DND-41 (cell line): ENCODE measurements at regions not wholly inside any gene's neighbourhood (a gene's known extent, or its start where the extent isn't known, plus 50 kb on each side); places are given as distances from the start of the nearest gene placed in this dataset.
"Not testable (repeated sequence)": the region's sequence is repeated elsewhere in the genome, so short reads cannot be mapped to it uniquely, and the experiment has no call there.

Experiments
- ATAC-seq: fragments of 200-7000 bp; cut with Tn5 transposase; 3 replicates; pipeline ENCODE4 v1.9.1; 2021; ENCODE audit warnings: low read depth; ENCODE audit not compliant: insufficient read depth
- DNase-seq: peaks from one replicate; pipeline ENCODE4 v3.0.0-alpha.2; 2020
- H2AFZ ChIP-seq: 2 replicates; pipeline ENCODE4 v1.6.0; 2012; ENCODE audit warnings: low read depth, low read length
- H3K27ac ChIP-seq: 2 replicates; pipeline ENCODE4 v1.5.1; 2012; ENCODE audit warnings: low read length, inconsistent platforms
- H3K27me3 ChIP-seq: fragments of 200-600 bp; sonication (generic); 2 replicates; pipeline ENCODE4 v1.6.0; 2012; ENCODE audit warnings: low read length, mild to moderate bottlenecking, inconsistent platforms; ENCODE audit not compliant: insufficient read depth, poor library complexity
- H3K36me3 ChIP-seq: 2 replicates; pipeline ENCODE4 v1.5.1; 2012; ENCODE audit warnings: low read length, inconsistent platforms; ENCODE audit not compliant: insufficient read depth
- H3K4me1 ChIP-seq: 2 replicates; pipeline ENCODE4 v1.5.1; 2012; ENCODE audit warnings: mild to moderate bottlenecking, low read length; ENCODE audit not compliant: insufficient read depth
- H3K4me2 ChIP-seq: 2 replicates; pipeline ENCODE4 v1.6.0; 2012; ENCODE audit warnings: mild to moderate bottlenecking, moderate library complexity, low read length, inconsistent platforms; ENCODE audit not compliant: insufficient read depth
- H3K4me3 ChIP-seq, 2 experiments: fragments of 200-600 bp in 1 of 2; shearing (Covaris generic) in 1 of 2; 2 replicates each; pipeline ENCODE4 v1.5.1; 2012 to 2016; ENCODE audit warnings: inconsistent platforms in 2 of 2, low read length in 2 of 2, mild to moderate bottlenecking in 2 of 2, low read depth in 1 of 2, moderate library complexity in 1 of 2
- H3K79me2 ChIP-seq: 2 replicates; pipeline ENCODE4 v1.6.0; 2012; ENCODE audit warnings: low read length, inconsistent platforms; ENCODE audit not compliant: insufficient read depth
- H3K9ac ChIP-seq: 2 replicates; pipeline ENCODE4 v1.6.0; 2012; ENCODE audit warnings: low read depth, mild to moderate bottlenecking, inconsistent platforms, low read length, moderate library complexity
- H3K9me3 ChIP-seq: 2 replicates; pipeline ENCODE4 v1.5.1; 2012; ENCODE audit warnings: low read length, moderate library complexity, mild to moderate bottlenecking, inconsistent platforms; ENCODE audit not compliant: insufficient read depth, severe bottlenecking
- H4K20me1 ChIP-seq: 2 replicates; pipeline ENCODE4 v1.6.0; 2012; ENCODE audit warnings: low read length; ENCODE audit not compliant: insufficient read depth
- CTCF ChIP-seq: IDR thresholded peaks from 2 replicates; pipeline ENCODE4 v1.5.1; 2012; ENCODE audit warnings: borderline replicate concordance, low read length, moderate library complexity, mild to moderate bottlenecking; ENCODE audit not compliant: poor library complexity, severe bottlenecking; ENCODE audit errors: extremely low read depth
- EZH2 ChIP-seq: IDR thresholded peaks from 3 replicates; pipeline ENCODE4 v1.6.1; 2012; ENCODE audit warnings: borderline replicate concordance, low read depth, mild to moderate bottlenecking, moderate library complexity, low read length, inconsistent platforms; ENCODE audit not compliant: severe bottlenecking

DNA sequence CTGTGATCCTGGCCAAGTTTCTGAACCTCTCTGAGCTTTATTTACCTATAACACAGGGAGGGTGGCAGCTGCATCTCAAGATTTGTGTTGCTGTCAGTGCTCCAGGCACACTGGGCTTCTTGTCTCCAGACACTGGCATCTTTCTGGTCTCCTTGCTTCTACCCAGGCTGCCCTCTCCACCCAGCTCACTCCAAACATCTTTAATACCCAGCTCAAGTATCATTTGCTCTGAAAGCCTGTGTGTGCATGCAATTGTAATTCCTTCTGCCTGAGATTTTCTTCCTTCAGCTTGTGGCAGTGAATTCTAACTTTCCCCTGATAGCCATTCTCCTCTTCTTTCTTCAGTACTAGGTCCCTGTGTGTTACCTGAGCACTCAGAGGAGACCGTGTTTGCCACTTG, 50.7 kb upstream of the USP7 start:
- no peak for DNase-seq
- H4K20me1 ChIP-seq = no peaks in the 10 kb centered on the region
- H3K4me2 ChIP-seq = no peak overlapping the region
- H3K27me3 ChIP-seq = no peaks in the 10 kb centered on the region
- no peak for ATAC-seq
- H3K9me3 ChIP-seq = peaks cover 8% of the 10 kb centered on the region
- TF ChIP-seq EZH2 = no peak
- no peak for TF ChIP-seq CTCF
- H3K4me1 ChIP-seq = no peaks in the 10 kb centered on the region
- no peak overlapping the region for H3K4me3 ChIP-seq
- H3K27ac ChIP-seq = no peak overlapping the region
- H3K36me3 ChIP-seq = no peaks in the 10 kb centered on the region
- H3K9ac ChIP-seq = no peak overlapping the region
- no peak overlapping the region for H2AFZ ChIP-seq
- no peaks in the 10 kb centered on the region for H3K79me2 ChIP-seq

- no peak overlapping the region for H3K4me3 ChIP-seq
- no peak overlapping the region for H3K27ac ChIP-seq
- H3K4me1 ChIP-seq = no peaks in the 10 kb centered on the region
- H4K20me1 ChIP-seq = no peaks in the 10 kb centered on the region
- ATAC-seq (no peak), DNase-seq (no peak)
- TF ChIP-seq CTCF = no peak
- TF ChIP-seq EZH2 = no peak
- peaks cover 8% of the 10 kb centered on the region for H3K9me3 ChIP-seq
- no peak overlapping the region for H2AFZ ChIP-seq
- H3K9ac ChIP-seq = no peak overlapping the region
- H3K36me3 ChIP-seq = no peaks in the 10 kb centered on the region
- no peak overlapping the region for H3K4me2 ChIP-seq
- no peaks in the 10 kb centered on the region for H3K79me2 ChIP-seq
- H3K27me3 ChIP-seq = no peaks in the 10 kb centered on the region
These were observed 51.8 kb upstream of the USP7 start for GRCh38 chr16:9015489-9015888.

DNA sequence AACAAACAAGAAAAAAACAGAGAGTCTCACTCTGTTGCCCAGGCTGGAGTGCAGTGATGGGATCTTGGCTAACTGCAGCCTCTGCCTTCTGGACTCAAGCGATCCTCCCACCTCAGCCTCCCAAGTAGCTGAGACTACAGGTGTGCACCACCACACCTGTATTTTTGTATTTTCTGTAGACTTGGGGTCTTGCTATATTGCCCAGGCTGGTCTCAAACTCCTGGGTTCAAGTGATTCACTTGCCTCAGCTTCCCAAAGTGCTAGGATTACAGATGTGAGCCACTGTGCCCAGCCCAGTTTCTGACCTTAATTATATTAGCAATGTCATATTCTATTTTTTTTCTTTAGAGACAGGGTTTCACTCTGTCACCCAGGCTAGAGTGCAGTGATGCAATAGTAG, 52.3 kb upstream of the USP7 start:
- not testable (repeated sequence) for H3K4me3 ChIP-seq, H3K27me3 ChIP-seq, H3K4me2 ChIP-seq, ATAC-seq, H2AFZ ChIP-seq, H3K27ac ChIP-seq, H3K4me1 ChIP-seq, DNase-seq, H4K20me1 ChIP-seq, H3K9ac ChIP-seq, H3K36me3 ChIP-seq, H3K79me2 ChIP-seq, H3K9me3 ChIP-seq

DNA sequence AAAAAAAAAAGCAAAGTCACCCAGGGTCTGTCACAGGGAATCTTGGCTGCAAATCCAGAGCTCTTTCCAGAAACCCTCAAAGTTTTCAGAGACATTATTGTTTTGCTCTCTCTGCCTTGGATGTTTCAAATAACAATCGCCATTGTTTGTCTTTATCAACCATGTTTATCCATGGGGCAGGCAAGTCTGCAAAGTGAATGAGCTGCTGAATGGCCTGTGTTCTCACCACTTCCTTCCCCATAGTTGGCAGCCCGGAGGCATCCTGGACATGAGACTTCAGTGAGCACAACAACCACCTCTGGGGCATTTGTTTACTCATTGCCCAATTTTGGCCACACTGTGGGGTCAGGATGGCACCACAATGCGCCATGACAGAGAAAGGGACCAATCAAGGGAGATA, 53.1 kb upstream of the USP7 start:
- TF ChIP-seq EZH2 (no peak), CTCF (no peak)
- Histone ChIP-seq H3K27ac (no peak overlapping the region), H3K9ac (no peak overlapping the region), H3K4me1 (no peaks in the 10 kb centered on the region), H4K20me1 (no peaks in the 10 kb centered on the region), H3K4me3 (no peak overlapping the region), H3K4me2 (no peak overlapping the region), H2AFZ (no peak overlapping the region), H3K9me3 (peaks cover 8% of the 10 kb centered on the region), H3K79me2 (no peaks in the 10 kb centered on the region), H3K36me3 (no peaks in the 10 kb centered on the region), H3K27me3 (no peaks in the 10 kb centered on the region)
- ATAC-seq (no peak), DNase-seq (no peak)
